ENCODE measurements at regions not wholly inside any gene's neighbourhood (a gene's known extent, or its start where the extent isn't known, plus 50 kb on each side); places are given as distances from the start of the nearest gene placed in this dataset.

DNA sequence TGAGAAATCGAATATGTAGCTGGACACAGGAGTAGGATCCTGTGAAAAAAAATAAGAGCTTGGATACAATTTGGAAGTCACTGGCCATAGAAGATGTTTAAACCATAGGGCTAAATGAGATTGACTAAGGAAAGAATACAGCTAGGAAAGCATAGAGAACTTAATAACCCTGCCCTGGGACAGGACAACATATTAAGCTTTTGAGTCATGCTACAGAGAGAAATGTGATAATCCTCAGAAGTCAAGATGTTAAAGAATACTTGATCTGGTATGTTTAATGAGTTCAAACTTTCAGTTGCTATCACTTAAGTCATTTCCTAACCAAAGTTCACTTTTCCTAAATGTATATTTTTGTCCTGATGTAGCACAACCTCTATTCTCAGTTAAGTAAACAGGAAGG lies 154.6 kb upstream of the TSHZ2 start:
- H3K27me3 Mint-ChIP-seq (ENCODE audit: insufficient read depth) = no peaks in the 10 kb centered on the region; the same call in 1 of the 2 replicates
- H3K9me3 Mint-ChIP-seq = peaks cover 46% of the 10 kb centered on the region
- TF ChIP-seq CTCF (IDR thresholded peaks at IDR 0.05) = no peak
- H3K27ac Mint-ChIP-seq = no peak overlapping the region
- H3K36me3 Mint-ChIP-seq (ENCODE audit: low read depth) = no peaks in the 10 kb centered on the region
- no peak for DNase-seq
- no peaks in the 10 kb centered on the region for H3K4me1 Mint-ChIP-seq (ENCODE audit: low read depth)
- H3K4me3 Mint-ChIP-seq = no peak overlapping the region

DNA sequence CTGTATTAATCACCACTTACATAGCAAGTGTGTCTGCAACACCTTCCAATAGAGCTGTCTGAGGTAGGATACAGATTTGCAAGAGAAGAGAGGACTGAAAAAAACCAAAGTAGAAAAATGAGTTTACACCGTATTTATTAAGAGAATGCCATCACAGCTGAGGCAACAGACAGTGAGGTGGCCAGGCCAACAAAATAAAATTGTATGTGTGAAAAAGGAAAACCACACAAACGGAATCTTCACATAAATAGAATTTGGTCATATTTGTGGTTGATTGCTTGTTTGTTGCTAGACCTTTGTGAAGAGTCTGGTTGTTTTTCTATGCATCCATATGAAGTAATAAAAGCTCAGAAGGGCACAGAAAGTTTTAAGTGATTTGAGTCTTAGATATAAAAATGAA lies 157.8 kb upstream of the TSHZ2 start:
- no peaks in the 10 kb centered on the region for H3K4me1 Mint-ChIP-seq (ENCODE audit: low read depth)
- no peak for DNase-seq
- peaks cover 51% of the 10 kb centered on the region for H3K9me3 Mint-ChIP-seq
- H3K27me3 Mint-ChIP-seq (ENCODE audit: insufficient read depth) = no peaks in the 10 kb centered on the region; the same call in 1 of the 2 replicates
- TF ChIP-seq CTCF (IDR thresholded peaks at IDR 0.05) = no peak
- H3K36me3 Mint-ChIP-seq (ENCODE audit: low read depth) = no peaks in the 10 kb centered on the region
- no peak overlapping the region for H3K4me3 Mint-ChIP-seq
- no peak overlapping the region for H3K27ac Mint-ChIP-seq

- DNase-seq = no peak
- Mint-ChIP-seq H3K36me3 (ENCODE audit: low read depth) (no peaks in the 10 kb centered on the region), H3K9me3 (peaks cover 45% of the 10 kb centered on the region), H3K27ac (no peak overlapping the region), H3K4me3 (no peak overlapping the region), H3K27me3 (ENCODE audit: insufficient read depth) (no peaks in the 10 kb centered on the region; the same call in 1 of the 2 replicates), H3K4me1 (ENCODE audit: low read depth) (no peaks in the 10 kb centered on the region)
- no peak for TF ChIP-seq CTCF (IDR thresholded peaks at IDR 0.05)
Measured at GRCh38 chr20:52812231-52812847, 159.8 kb upstream of the TSHZ2 start.

- Mint-ChIP-seq H3K27me3 (ENCODE audit: insufficient read depth) (no peaks in the 10 kb centered on the region), H3K4me3 (no peak overlapping the region), H3K9me3 (peaks cover 45% of the 10 kb centered on the region), H3K36me3 (ENCODE audit: low read depth) (no peaks in the 10 kb centered on the region), H3K27ac (no peak overlapping the region), H3K4me1 (ENCODE audit: low read depth) (no peaks in the 10 kb centered on the region)
- DNase-seq = no peak
- TF ChIP-seq CTCF (IDR thresholded peaks at IDR 0.05) = no peak
Measured at GRCh38 chr20:52809003-52809402, 163.2 kb upstream of the TSHZ2 start.

DNA sequence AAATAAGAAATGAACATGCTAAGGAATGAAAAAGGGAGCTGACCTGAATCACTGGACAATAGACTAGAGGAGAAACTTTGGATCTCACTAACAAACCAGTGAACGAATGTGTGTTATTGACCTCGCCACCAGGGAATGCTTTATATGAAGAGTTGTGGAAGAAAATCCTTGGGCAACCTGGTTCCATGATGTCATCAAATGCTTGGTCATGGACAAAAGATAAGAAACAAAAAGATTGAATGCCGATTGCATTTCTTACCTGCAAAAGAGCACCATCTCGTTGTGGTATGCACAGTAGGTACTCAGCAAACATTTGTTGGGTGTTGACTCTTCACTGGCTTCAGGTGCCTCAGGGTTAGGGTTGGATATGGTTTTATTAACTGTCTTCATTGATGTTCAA lies 165.2 kb upstream of the TSHZ2 start:
- Mint-ChIP-seq H3K27me3 (ENCODE audit: insufficient read depth) (no peaks in the 10 kb centered on the region), H3K27ac (no peak overlapping the region), H3K9me3 (peaks cover 25% of the 10 kb centered on the region), H3K4me1 (ENCODE audit: low read depth) (no peaks in the 10 kb centered on the region), H3K4me3 (no peak overlapping the region), H3K36me3 (ENCODE audit: low read depth) (no peaks in the 10 kb centered on the region)
- TF ChIP-seq CTCF (IDR thresholded peaks at IDR 0.05) = no peak
- DNase-seq = no peak

DNA sequence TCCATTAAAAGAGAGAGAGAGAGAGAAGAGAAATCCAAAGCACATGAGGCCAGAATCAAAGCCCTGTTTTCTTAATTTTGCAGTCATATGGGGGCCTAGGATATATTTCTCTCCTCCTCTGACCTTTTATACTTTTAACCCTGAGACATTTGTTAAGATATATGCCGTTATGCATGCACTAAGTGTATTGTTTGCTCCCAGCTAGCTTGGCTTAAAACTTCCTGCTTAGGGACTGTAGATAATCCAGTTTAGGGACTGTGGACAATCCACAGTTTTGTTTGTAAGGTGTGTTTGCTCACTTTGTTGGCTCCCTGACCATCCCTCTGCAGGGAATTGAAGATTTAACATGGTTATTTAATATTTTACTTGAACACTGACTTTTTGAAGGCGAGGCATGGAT lies 166.3 kb upstream of the TSHZ2 start:
- H3K36me3 Mint-ChIP-seq (ENCODE audit: low read depth) = no peaks in the 10 kb centered on the region
- no peak for TF ChIP-seq CTCF (IDR thresholded peaks at IDR 0.05)
- DNase-seq = no peak
- peaks cover 25% of the 10 kb centered on the region for H3K9me3 Mint-ChIP-seq
- H3K4me1 Mint-ChIP-seq (ENCODE audit: low read depth) = no peaks in the 10 kb centered on the region
- H3K4me3 Mint-ChIP-seq = no peak overlapping the region
- H3K27ac Mint-ChIP-seq = no peak overlapping the region
- no peaks in the 10 kb centered on the region for H3K27me3 Mint-ChIP-seq (ENCODE audit: insufficient read depth)
